HG03280 (cell line): ENCODE measurements at regions not wholly inside any gene's neighbourhood (a gene's known extent, or its start where the extent isn't known, plus 50 kb on each side); places are given as distances from the start of the nearest gene placed in this dataset.
"Not testable (repeated sequence)": the region's sequence is repeated elsewhere in the genome, so short reads cannot be mapped to it uniquely, and the experiment has no call there.

ENCODE experiments used
- ATAC-seq: cut with Tn5 transposase; IDR thresholded peaks from one replicate; pipeline ENCODE4 v1.9.1; 2021; ENCODE audit warnings: mild to moderate bottlenecking, moderate library complexity; ENCODE audit not compliant: unreplicated experiment

DNA sequence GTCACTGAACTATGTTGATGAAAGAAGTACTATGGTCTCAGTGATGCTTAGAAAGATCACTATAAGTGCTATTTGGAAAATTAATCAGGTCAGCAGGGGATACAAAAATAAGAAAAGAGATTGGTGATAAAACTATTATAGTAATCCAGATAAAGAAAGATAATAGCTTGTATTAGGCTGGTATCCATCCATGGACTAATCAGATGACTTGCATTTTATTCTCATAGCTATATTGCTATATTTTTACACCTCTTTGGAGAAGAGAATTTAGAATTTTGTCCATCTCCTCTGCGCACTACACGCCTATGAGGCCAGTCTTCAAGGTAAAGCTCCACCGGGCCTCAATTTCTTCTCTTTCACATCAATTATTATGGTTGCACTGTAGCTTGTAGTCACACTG lies 635.1 kb upstream of the DDX18 start:
- no peak for ATAC-seq

DNA sequence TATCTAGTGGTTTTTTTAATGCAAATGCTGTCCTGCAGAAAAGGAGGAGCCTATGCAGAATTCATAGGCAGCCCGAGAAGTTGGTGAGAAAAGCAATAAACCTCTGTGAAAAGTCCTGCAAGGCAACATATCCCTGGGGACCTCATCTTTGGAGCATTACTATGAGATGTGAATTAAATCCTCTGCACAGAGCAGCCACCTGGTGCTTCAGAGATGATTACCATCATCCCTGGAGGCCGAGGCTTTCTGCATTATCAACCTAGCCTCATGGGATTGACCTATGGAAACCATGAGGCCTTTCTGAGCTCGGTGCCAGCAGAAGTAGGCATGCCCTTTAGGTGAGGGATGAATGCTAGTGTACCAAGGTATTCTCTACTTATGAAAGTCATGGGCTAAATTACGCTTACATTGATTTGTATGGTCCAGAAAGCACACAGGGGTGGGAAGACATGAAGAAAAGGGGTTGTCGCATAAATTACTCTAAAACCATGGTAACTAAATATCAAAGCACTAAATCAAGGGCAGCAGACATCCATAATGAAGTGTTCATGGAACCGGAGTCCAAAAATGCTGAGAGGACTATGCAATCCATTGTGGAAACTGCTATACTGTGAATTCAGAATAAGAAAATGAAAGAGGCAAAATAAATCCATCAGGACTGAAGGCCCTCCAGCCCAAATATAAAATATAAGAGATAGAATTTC lies 623.5 kb upstream of the DDX18 start:
- no peak for ATAC-seq

DNA sequence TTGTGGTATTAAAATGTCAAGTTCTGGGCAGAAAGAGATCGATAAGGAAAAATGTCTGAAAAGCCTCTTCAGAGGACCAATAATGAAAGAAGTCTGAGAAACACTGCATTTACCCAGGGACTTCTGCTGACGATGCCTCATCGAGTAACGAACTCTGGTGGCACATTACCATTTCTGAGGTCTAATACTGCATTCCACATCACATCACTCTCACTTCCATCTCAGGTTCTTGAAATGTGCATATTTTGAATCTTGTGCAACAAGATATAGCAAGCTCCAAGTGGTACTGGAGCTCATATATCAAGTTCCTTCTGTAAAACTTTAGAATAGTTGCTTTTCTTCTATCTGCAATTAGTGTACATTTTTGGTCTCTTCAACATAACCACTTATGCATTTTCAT lies 619.1 kb upstream of the DDX18 start:
- ATAC-seq: no peak

DNA sequence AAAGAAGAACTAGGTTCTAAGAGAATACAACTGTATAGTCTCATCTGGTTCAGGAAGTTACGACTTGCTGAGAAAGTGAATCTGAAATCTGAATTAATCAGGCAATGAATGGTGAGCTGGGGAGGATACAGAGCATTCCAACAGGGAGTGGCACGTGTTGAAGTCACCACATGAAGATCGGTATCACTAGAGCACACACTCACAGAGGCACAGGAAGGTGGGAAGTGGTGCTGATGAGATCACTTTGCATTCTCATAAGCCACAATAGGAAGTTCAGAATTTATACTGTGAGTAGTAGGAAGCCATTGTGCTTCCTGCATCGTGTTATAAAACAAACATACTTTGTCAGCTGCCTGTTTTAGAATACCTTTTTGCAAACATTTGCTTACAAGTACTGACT lies 615.0 kb upstream of the DDX18 start:
- ATAC-seq: no peak

DNA sequence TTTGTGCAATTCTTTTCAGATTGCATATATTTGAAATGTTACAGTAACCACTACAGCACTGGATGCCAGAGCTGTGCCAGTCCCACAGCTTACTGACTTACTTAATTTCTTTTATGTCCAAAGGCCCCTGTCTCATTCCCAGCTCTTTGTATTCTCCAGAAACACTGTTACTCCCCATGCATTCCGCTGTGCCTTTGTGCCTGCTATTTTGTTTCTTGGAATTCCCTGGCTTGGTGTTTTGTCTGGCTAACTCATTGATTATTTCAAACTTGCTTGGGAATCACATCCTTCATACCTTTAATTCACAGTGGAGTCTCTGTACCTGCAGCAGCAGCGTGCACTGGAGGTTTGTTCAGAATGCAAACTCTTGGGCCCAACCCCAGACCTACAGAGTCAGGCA lies 601.9 kb upstream of the DDX18 start:
- ATAC-seq: no peak

DNA sequence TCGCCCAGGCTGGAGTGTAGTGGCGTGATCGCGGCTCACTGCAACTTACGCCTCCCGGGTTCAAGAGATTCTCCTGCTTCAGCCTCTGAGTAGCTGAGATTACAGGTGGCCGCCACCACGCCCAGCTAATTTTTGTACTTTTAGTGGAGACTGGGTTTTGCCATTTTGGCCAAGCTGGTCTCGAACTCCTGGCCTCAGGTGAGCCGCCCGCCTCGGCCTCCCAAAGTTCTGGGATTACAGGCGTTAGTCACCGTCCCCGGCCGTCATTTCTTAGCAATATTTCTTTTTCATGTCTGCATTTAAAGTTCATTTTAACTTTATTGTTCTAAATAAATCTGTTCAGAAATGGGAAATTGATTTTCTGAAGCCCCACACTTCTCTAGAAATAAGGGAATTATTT lies 597.3 kb upstream of the DDX18 start:
- no peak for ATAC-seq

DNA sequence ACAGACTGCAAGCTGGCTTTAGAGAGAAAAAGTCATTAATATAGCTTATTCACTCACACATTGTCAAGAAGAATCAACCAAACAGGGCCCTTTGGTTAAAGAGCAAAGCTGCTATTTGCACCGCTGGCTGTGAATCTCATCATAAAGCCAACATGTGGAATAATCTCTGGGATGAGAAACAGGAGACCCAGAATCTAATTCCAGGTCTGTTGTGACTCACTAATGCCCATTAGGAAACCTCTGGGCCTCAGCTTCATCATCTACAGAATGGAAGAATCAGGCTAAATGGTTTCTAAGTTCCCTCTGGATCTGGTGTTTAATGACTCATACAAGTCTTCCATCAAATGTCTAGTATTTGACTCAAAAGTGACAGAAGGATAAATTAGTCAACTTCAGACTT lies 591.7 kb upstream of the DDX18 start:
- no peak for ATAC-seq

DNA sequence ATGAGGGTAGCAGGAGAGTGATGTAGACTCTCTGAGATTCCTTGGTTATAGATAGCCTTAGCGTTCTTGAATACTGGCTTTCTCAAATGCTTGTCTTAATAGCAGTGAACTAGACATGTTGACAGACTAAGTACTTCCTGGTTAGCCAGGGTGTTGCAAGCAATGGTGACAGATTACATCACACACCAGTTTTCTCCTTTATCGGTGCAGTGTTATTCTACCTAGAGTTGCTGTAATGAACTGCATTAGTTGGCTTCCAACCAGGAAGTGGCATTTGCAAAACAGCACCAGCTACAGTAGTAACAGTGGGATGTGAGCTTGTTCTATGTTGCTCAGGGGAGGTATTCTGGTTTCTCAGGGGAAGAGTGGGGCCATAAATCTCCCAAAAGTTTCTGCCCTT lies 582.2 kb upstream of the DDX18 start:
- no peak for ATAC-seq

DNA sequence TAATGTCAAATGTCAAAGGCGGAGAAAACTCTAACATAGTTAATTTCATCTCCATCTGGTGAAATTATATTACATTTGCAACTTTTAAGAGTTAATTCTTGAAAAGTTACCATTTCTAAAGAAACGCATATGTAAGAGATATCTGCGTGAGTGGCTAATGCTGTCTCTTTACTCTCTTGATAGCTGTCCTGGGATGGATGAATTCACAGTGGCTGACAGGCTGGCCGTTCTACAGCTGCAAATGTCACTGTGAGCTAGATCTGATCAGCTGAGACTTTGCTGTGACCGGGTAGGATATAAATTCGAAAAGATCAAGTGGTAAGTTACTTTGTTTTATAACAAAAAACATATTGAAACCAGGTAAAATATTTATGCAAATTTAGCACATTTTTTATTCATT lies 557.1 kb upstream of the DDX18 start:
- no peak for ATAC-seq

DNA sequence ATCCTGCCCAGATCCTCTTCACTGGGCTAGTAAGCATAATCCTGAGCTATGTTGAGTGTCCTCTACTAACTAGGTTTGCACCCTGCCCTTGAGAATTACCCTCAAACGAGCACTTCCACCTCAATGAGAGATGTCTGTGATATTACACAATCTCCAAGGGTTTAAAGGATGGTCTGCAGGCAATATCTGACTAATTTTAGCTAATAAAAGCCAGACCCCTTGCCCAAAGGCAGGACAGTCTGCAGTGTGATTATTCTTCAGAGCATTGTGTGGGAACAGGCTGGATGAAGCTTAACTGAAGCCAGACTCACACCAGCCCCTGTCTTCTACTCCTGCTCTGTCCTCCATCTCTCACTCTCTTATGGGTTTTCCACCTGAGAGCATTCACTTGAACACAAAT lies 544.9 kb upstream of the DDX18 start:
- ATAC-seq: no peak

DNA sequence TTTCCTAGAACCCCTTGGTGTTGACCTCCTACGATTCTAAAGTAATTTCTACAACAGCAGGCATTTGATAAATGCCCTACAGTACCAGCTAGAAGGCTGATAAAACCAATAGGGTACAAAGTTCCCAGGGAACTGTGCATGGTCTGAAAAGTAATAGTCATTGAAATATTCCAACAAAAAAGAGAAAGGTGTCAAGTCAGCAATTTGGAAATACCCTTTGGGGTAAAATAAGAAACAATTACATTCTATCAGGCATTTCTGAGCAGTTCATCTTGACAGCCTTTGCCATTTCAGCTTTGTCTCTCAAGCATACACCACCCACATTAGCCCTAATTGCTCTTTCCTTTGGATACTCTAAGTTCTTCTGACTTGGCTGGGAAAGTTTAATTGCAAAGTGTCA lies 542.9 kb upstream of the DDX18 start:
- ATAC-seq: no peak

DNA sequence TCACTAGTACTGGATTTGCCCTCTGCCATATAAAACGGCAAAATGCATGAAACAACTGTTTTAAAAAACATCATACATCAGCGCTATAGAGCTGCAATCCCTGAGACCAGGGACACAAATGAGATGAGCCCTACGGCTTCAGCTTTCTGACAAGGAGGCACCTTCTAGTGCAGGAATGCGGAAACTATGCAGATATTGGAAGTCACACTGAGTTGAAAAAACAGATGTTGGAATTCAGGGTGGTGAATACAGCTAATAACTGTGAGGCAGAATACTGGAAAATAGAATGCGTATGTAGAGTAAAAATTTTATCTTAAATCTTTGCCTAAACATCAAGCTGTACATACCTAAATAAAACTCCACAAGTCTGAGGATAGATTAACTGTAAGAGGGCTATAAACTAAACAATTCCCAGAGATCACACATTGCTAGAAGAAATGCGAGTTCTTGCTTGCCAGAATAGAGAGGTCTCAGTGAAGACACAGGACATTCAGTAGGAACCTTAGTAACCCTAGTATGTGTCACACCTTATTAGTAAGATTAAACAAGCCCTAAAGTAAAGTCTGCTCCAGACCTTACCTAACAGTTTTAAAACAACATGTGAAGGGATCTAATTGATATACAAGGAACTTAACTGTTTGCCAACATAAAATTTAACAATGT lies 541.4 kb upstream of the DDX18 start:
- no peak for ATAC-seq

DNA sequence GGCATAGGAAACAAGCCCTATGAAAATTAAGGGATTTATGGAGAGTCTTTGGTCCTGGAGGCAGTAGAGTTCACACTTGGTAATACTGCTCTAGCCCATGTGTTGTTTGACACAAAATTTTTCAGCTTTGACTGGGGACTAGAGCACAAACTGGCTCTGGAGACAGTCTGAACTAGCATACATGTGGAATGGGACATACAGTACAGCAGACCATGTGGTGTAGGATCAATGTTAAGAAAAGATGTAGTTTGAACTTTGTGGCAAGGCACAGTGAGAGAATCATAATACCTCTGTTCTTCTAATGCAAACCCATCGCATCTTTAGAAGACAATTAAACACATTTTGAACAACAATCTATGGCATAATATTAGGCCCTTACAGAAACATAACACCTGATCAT lies 521.5 kb upstream of the DDX18 start:
- ATAC-seq: no peak

DNA sequence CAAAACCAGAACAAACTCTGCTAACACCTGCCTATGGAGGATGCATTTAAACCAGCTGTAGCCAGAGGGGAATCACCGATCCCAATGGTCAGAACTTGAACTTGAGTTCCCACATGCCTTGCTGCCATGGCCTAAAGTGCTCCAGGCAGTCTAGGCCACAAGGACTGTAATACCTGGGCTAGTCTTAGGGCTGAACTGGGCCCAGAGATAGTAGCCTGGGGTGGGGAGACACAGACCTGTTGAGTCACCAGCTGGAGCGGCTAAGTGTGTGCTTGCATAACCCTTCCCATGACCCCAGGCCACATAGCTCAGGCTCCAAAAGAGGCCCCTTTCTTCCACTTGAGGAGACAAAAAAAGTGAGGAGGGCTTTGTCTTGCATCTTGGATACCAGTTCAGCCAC lies 515.0 kb upstream of the DDX18 start:
- no peak for ATAC-seq

DNA sequence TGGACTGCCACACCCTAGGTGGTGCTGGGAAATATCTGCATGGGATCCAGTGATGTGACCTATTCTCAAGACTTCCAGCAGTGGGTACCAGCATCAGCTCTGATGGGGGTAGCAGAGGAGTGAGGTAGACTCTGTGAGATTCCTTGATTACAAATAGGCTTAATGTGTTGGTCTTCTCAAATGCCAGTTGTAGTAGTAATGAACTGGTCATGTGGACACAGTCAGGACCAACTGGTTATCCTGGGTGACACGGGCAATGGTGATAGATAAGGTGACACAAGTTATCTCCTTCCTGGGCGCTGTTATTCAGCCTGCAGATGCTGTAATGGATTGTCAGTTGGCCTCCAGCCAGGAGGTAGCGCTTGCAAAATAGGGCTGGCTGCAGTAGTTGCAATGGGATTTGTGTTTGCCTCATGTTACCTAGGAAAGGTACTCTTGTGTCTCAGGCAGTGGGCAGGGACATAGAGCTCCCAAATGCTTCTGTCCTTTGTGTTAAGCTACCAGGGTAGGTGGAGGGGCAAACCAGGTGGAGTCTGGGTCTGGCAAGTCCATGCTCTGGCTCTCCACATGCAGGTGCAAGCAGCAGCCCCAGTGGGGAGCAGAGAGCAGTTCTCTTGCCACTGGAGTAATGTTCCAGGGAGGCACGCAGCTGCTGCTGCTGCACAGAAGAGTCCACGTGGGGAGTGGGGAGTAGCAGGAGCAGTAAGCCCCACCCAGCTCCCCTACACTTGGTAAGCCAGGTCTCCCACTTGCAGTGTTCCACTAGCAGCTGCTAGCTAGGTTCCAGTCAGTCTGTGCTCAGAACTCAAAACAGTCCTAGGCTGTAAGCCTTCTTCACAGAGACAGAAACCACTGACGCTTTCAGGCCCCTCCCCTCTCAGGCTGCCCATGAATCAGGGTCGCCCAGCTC lies 505.4 kb upstream of the DDX18 start:
- ATAC-seq: no peak

DNA sequence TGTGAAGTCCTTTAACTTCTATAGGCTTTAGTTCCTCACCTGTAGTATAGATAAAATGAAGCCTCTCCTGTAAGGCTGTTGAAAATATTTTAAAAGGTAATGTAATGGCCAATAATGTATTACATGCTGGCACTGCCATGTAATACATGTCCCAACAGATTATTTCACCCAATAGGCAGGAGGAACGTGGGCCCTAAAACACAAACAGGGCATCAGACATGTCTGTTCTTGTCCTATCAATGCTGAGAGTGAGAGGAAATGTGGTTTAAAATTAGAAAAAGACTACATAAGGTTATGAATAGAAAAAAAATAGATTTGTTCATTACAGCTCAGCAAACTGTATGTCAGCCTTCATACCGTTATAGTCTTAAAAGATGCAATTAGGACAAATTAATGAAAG lies 492.7 kb upstream of the DDX18 start:
- no peak for ATAC-seq

DNA sequence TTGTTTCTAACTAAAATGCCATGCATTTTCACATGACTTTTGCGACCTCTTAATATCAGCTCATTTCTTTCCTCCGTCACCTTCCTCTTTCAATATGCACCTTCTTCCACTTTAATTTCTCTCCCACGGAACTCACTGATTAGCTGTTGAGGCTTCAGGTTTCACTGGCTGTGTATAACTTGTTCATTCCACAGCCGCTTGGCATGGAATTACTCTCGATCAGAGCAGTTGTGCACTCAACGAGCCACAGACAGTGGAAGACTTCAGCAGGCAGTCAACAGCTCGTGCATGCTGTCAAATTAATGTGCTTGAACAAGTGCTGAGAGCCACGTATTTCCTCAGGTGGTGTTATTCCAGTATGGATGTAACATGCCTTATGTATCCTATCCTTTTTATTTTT lies 491.2 kb upstream of the DDX18 start:
- no peak for ATAC-seq

DNA sequence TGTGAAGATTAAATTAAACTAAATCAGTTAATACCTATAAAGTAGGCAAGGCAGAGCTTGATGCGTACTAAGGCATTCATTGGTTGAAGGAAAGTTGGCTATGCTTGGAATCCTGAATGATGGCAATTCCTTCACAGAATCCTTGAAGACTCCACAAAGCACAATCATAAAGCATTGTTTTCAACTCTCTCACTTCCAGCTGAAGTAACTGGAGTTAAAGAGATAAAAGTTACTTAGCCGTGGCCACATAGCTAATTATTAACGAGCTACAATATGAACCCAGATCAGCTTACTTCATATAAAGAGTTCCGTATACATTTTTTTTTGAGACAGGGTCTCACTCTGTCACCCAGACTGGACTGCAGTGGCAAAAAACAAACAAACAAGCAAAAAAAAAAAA lies 483.9 kb upstream of the DDX18 start:
- ATAC-seq: no peak

DNA sequence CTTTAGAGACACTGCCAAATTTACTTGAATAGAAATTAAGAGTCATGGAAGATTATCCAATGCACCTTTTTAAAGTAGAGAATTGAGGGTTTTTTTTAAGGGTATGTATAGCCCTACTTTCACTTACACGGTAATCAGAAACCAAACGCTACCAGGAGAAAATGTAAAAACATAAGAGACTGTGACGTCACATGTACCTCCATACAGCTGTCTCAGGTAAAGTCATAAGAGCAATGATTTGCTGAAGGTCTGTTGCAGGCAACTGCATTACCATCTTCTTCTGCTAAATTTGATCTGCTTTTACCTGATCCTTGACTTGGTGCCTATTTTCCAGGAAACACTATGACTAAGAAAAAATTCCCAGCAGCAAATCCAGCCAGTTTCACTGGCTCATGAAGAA lies 478.5 kb upstream of the DDX18 start:
- ATAC-seq: no peak

DNA sequence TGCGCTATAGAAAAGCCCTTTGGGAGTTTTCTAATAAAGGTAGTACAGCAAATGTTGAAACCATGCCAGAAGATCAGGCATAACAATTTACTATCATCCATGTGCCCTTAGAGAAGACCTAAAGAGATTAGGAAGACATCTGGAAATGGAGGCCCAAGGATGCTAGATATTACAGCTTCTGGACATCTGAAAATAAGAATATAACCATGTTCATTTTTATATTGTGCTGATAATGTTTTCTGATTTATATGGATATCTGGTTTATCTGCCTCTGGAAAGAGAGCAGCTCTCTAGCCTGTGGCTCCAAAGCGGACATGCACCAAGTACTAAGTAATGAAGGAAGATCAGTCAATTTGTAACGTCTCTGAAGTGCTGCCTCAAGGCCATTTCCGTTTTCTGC lies 478.0 kb upstream of the DDX18 start:
- ATAC-seq: no peak

DNA sequence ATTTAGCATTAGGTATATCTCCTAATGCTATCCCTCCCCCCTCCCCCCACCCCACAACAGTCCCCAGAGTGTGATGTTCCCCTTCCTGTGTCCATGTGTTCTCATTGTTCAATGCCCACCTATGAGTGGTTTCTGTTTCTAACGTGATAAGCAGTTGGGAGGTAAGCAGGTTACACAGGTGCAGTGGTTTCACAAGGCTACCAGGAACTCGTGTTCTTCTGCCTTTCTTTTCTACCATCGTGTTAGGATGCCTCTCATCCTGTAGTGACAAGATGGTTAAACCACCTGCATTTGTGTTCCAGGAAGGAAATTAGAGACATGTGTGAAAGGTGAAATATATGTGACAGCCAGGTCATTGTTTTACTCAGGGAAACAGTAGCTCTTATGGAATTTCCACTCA lies 476.5 kb upstream of the DDX18 start:
- not testable (repeated sequence) for ATAC-seq

DNA sequence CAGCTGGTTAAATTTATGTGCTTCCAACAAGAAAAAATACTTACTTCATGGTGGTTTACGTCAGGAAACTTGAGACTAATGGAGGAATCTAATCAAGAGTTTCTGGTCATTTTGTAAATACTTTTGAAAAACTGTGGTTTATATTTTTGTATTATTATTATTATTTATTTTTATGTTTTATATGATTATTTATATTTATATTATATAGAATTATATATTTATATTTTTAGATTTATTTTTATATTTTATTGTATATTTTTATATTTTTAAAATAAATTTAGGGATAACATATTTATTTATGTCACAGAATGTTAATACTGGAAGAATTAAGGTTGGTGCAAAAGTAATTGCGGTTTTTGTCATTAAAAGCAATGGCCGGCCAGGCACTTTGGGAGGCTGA lies 474.5 kb upstream of the DDX18 start:
- ATAC-seq: no peak
